IMR-90 (cell line): ENCODE measurements at regions not wholly inside any gene's neighbourhood (a gene's known extent, or its start where the extent isn't known, plus 50 kb on each side); places are given as distances from the start of the nearest gene placed in this dataset.

ENCODE experiments used
- BHLHE40 ChIP-seq: fragments of 150-350 bp; IDR thresholded peaks from 2 replicates; pipeline ENCODE4 v1.6.1; 2016; ENCODE audit warnings: mild to moderate bottlenecking, low read depth, low read length
- CTCF ChIP-seq: conservative IDR thresholded peaks from 2 replicates; pipeline ENCODE4 v1.5.1; 2012; ENCODE audit warnings: mild to moderate bottlenecking, low read depth, low read length, improper control_type of control experiment
- FOS ChIP-seq: fragments of 150-350 bp; IDR thresholded peaks from 2 replicates; pipeline ENCODE4 v1.6.1; 2016; ENCODE audit warnings: low read depth, low read length
- MAZ ChIP-seq: IDR thresholded peaks from 2 replicates; pipeline ENCODE4 v1.6.1; 2012; ENCODE audit warnings: low read depth, mild to moderate bottlenecking, low read length, improper control_type of control experiment, moderate library complexity, borderline replicate concordance
- POLR2A ChIP-seq: IDR thresholded peaks from 2 replicates; pipeline ENCODE4 v1.6.1; 2012; ENCODE audit warnings: mild to moderate bottlenecking, low read depth, low read length
- SMC3 ChIP-seq: fragments of 150-350 bp; IDR thresholded peaks from 2 replicates; pipeline ENCODE4 v1.6.1; 2016; ENCODE audit warnings: low read depth, mild to moderate bottlenecking, antibody characterized with exemption, low read length, moderate library complexity

- TF ChIP-seq POLR2A, result no peak
- no peak for TF ChIP-seq CTCF
- no peak for TF ChIP-seq FOS
- no peak for TF ChIP-seq MAZ
- TF ChIP-seq SMC3, result no peak
- TF ChIP-seq BHLHE40, result peak; percentile 42; the same call in 1 of the 2 replicates
Observed at GRCh38 chr9:80878556-80878955, 810.8 kb downstream of the TLE1 start.
